ENCODE measurements at regions not wholly inside any gene's neighbourhood (a gene's known extent, or its start where the extent isn't known, plus 50 kb on each side); places are given as distances from the start of the nearest gene placed in this dataset.

DNA sequence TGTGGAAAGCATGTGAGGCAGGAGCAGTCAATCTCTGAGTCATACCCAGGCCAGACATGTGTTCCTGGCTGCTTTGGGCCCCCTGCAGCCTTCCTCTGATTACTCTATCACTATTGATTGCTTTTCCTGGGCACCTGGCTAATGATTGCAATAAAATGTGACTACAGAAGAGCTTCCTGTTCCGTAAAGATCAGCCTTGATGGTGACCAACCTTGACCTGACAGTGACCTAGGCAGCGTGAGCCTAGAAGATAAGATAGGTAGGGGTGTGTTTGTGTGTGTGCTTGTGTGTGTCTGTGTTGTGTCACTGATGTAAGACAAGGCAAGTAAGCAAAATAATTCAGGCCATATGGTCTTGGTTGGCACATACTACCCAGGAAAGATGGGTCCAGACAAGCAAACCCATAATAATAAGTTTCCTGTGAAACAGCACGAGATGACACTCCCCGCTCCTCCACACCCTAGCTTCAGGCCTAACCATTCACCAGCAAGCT lies 367.7 kb upstream of the CDH11 start:
- DNase-seq, result no peak
- Histone ChIP-seq H3K27me3 (no peaks in the 10 kb centered on the region), H3K36me3 (no peaks in the 10 kb centered on the region), H3K4me3 (no peak overlapping the region), H3K4me1 (no peaks in the 10 kb centered on the region), H3K9me3 (no peaks in the 10 kb centered on the region), H3K27ac (no peak overlapping the region)
- TF ChIP-seq, protein P1, sequence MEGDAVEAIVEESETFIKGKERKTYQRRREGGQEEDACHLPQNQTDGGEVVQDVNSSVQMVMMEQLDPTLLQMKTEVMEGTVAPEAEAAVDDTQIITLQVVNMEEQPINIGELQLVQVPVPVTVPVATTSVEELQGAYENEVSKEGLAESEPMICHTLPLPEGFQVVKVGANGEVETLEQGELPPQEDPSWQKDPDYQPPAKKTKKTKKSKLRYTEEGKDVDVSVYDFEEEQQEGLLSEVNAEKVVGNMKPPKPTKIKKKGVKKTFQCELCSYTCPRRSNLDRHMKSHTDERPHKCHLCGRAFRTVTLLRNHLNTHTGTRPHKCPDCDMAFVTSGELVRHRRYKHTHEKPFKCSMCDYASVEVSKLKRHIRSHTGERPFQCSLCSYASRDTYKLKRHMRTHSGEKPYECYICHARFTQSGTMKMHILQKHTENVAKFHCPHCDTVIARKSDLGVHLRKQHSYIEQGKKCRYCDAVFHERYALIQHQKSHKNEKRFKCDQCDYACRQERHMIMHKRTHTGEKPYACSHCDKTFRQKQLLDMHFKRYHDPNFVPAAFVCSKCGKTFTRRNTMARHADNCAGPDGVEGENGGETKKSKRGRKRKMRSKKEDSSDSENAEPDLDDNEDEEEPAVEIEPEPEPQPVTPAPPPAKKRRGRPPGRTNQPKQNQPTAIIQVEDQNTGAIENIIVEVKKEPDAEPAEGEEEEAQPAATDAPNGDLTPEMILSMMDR (IDR thresholded peaks at IDR 0.05), result no peak
- no peak for TF ChIP-seq POLR2A (IDR thresholded peaks at IDR 0.05)

DNA sequence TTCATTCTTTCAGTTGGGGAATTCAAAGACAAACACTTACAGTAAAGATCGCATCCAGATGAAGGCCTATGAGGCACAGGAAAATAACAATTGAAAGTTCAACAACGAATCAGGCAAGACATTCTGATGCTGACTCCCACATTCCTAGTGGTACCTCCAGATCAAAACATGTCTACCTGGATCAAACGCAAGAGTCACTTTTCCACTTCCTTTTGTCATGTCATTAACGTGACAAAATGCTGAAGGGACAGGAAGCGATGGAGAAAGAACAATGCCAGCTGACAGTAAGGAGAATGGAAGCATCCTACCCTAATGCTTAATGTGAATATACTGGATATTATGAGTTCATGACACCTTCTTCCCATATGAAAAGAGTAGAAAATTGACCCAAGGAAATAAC lies 365.4 kb upstream of the CDH11 start:
- Histone ChIP-seq H3K9me3 (no peaks in the 10 kb centered on the region), H3K4me1 (no peaks in the 10 kb centered on the region), H3K4me3 (no peak overlapping the region), H3K27ac (no peak overlapping the region), H3K27me3 (no peaks in the 10 kb centered on the region), H3K36me3 (no peaks in the 10 kb centered on the region)
- no peak for DNase-seq
- TF ChIP-seq, protein P1 (IDR thresholded peaks at IDR 0.05), result no peak
- TF ChIP-seq POLR2A (IDR thresholded peaks at IDR 0.05), result no peak

DNA sequence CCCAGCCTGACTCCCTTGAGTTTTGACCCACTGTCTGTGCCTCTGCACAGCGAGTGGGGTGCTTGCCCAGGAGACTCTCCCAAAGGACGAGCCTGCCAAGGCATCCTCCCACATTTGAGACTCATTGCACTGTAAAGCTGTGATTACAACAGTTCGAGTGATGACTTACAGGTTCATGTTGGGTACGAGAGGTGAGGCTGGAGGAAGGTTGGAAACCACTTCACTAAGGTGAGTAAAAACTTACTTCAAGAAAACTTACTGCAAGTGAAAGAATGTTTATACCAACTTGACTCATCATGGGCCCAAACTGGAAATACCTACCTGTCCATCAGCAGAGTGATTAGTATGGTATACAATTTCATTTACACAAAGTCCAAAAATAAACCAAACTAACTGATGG lies 360.1 kb upstream of the CDH11 start:
- TF ChIP-seq, protein P1 (IDR thresholded peaks at IDR 0.05), result no peak
- no peak for TF ChIP-seq POLR2A (IDR thresholded peaks at IDR 0.05)
- no peaks in the 10 kb centered on the region for H3K9me3 ChIP-seq
- no peak overlapping the region for H3K27ac ChIP-seq

DNA sequence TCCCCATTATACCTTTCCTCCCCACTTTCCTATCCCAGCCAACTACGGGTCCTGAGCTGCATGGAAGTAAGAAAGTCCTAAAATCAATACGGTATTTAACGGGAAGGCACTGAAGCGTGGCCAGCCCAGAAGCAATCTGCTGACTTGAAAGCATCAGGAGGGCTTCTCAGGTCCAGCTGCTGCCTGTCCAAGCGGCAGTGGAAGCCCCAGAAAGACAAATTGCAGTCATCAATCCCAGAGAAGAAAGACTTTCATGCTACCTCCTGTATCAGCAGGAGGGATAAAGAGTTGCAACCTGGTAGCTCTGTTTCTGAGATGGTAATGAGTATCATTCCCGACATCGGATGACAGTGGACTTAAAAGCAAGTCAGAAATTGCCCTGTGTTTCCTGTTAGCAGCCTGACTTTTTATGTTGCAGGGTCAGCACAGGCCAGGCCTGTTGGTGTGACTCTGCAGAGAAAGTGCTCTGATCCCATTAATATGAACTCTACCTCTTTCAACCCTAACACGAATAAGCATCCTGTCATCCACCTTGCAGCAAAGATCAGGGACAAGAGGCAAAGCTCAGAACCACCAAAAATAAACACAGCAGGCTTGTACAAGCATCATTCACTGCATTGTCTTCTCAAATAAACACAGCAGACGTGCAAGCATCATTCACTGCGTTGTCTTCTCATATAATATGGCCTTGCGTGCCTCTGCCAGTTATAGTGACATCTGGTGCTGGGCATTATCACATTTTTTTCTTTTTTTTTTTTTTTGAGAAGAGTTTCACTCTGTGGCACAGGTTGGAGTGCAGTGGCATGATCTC lies 358.6 kb upstream of the CDH11 start:
- no peaks in the 10 kb centered on the region for H3K4me1 ChIP-seq
- no peak for DNase-seq
- no peak for TF ChIP-seq POLR2A (IDR thresholded peaks at IDR 0.05)
- TF ChIP-seq, protein P1 (IDR thresholded peaks at IDR 0.05), result no peak
- H3K9me3 ChIP-seq, result no peaks in the 10 kb centered on the region
- no peaks in the 10 kb centered on the region for H3K36me3 ChIP-seq
- H3K27me3 ChIP-seq, result no peaks in the 10 kb centered on the region
- H3K4me3 ChIP-seq, result no peak overlapping the region
- H3K27ac ChIP-seq, result no peak overlapping the region

More for the DNA sequence above, 360.1 kb upstream of the CDH11 start:
- Histone ChIP-seq H3K27me3 (no peaks in the 10 kb centered on the region), H3K4me3 (no peak overlapping the region), H3K36me3 (no peaks in the 10 kb centered on the region), H3K4me1 (no peaks in the 10 kb centered on the region)
- DNase-seq, result no peak

DNA sequence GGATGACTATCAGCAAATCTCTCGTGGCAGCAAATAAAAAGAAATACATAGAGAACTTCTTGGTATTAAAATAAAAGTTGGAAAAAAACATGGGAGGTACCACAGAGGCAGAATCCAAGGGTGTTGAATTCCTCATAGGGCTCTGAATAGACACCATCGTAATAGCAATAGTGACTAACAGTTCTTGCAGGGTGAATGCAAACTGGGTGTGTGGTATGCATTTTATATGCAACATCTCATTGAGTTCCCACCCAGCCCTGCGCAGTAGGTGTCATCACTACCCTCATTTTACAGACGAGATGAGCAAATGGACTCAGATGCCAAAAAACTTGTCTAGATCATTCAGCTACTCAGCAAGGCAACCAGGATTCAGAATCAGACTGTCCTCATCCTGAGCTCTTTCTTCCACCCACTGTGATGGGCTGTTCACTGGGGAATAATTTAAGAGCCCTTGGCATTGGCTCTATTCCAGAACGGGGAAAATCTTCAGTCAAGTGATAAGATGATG lies 354.6 kb upstream of the CDH11 start:
- H3K27me3 ChIP-seq, result no peaks in the 10 kb centered on the region
- DNase-seq, result no peak
- H3K27ac ChIP-seq, result no peak overlapping the region
- no peaks in the 10 kb centered on the region for H3K9me3 ChIP-seq
- TF ChIP-seq, protein P1 (IDR thresholded peaks at IDR 0.05), result no peak
- TF ChIP-seq POLR2A (IDR thresholded peaks at IDR 0.05), result no peak
- no peak overlapping the region for H3K4me3 ChIP-seq
- no peaks in the 10 kb centered on the region for H3K36me3 ChIP-seq
- no peaks in the 10 kb centered on the region for H3K4me1 ChIP-seq

All from Peyer's patch (tissue), 4 donors.